ENCODE measurements at regions not wholly inside any gene's neighbourhood (a gene's known extent, or its start where the extent isn't known, plus 50 kb on each side); places are given as distances from the start of the nearest gene placed in this dataset.

DNA sequence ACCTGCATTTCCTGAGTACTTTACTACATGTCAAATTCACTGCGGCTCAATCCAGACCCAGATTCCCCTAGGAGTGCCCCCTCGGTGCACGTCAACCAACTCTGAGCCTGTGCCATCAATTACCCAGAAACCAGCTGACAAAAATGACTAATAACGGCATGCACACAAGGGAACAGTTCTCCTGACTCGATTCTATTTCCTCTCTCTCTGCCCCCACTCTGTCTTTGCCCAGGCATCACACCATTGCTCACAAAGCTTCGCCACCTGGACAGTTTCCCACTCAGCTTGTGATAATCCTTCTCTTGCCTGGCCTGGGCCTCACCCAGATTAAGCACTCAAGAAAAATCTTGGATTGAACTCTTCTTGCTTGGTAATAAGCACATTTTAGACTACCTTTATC lies 115.3 kb upstream of the NDUFV2 start:
- Histone ChIP-seq H3K4me1 (ENCODE audit: control insufficient read depth, insufficient read depth, low read length) (no peaks in the 10 kb centered on the region), H3K27ac (ENCODE audit: extremely low read depth, low read depth, low read length) (no peak overlapping the region), H3K9me3 (ENCODE audit: control insufficient read depth, insufficient read depth, low read depth, low read length) (no peaks in the 10 kb centered on the region), H3K4me3 (ENCODE audit: low read depth, low read length) (no peak overlapping the region), H3K36me3 (ENCODE audit: control insufficient read depth in 2 of 2, insufficient read depth in 1 of 2, low read length in 2 of 2) (no peaks in the 10 kb centered on the region)
- ChIA-PET POLR2A (no interaction called here), CTCF (interaction anchor here (0.7 to 5.6 kb wide), 31 partner anchors 8 to 1197 kb away, joined by 3 to 98 read pairs (median 5); no protein-coding TSS in a partner anchor)
- TF ChIP-seq KLF10 (tag by site-specific recombination; IDR thresholded peaks at IDR 0.05) (no peak), ZNF621 (tag by site-specific recombination; IDR thresholded peaks at IDR 0.05) (no peak)

DNA sequence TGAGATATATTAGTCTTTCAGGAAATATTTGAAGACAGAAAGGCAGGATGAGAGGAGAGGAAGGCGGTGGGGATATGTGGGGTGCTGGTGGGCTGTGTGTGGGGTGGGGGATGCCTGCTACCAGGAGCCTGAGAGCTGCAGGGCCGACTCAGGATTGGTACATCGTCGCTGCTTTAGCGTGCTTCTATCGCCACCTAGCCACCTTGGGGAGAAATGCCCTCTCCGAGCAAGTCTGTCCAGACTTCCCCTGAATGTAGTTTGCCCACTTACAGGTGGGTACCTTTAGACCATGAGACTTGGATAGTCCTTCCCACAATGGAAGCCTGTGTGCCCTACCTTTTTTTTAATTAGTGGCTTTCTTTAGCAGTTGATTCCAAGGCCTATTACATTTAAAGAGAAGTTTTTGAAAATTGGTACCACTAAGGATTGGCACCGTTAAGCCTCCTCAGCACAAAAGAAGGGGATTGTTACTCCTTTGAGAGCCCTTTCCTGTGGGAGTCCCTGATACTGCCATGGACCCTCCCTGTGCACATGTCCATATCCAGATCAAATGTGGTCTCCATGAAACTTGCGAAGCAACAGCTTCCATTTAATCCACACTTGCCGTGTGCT lies 114.1 kb upstream of the NDUFV2 start:
- Histone ChIP-seq H3K4me3 (ENCODE audit: low read depth, low read length) (no peak overlapping the region), H3K4me1 (ENCODE audit: control insufficient read depth, insufficient read depth, low read length) (no peaks in the 10 kb centered on the region), H3K36me3 (ENCODE audit: control insufficient read depth in 2 of 2, insufficient read depth in 1 of 2, low read length in 2 of 2) (no peaks in the 10 kb centered on the region), H3K9me3 (ENCODE audit: control insufficient read depth, insufficient read depth, low read depth, low read length) (no peaks in the 10 kb centered on the region), H3K27ac (ENCODE audit: extremely low read depth, low read depth, low read length) (no peak overlapping the region)
- TF ChIP-seq ZBTB48 (tag by site-specific recombination; IDR thresholded peaks at IDR 0.05) (no peak), ZNF623 (tag by site-specific recombination; IDR thresholded peaks at IDR 0.05) (no peak), ZNF48 (tag by site-specific recombination; IDR thresholded peaks at IDR 0.05) (no peak), ZSCAN30 (tag by site-specific recombination; IDR thresholded peaks at IDR 0.05) (0 out of 2 replicates have a peak, but pooled peaks have one; percentile 26), ZNF792 (tag by site-specific recombination; IDR thresholded peaks at IDR 0.05) (no peak), HOXC10 (CRISPR knock-in tag; IDR thresholded peaks at IDR 0.05) (no peak), ZNF335 (tag by site-specific recombination; conservative IDR thresholded peaks at IDR 0.05) (no peak), ZNF394 (tag by site-specific recombination; IDR thresholded peaks at IDR 0.05; ENCODE audit: borderline replicate concordance) (no peak), ZNF654 (tag by site-specific recombination; IDR thresholded peaks at IDR 0.05; ENCODE audit: low read depth) (peak; percentile 68), ZNF138 (tag by site-specific recombination; IDR thresholded peaks at IDR 0.05; ENCODE audit: borderline replicate concordance) (no peak)
- TF ChIP-seq, protein P1, sequence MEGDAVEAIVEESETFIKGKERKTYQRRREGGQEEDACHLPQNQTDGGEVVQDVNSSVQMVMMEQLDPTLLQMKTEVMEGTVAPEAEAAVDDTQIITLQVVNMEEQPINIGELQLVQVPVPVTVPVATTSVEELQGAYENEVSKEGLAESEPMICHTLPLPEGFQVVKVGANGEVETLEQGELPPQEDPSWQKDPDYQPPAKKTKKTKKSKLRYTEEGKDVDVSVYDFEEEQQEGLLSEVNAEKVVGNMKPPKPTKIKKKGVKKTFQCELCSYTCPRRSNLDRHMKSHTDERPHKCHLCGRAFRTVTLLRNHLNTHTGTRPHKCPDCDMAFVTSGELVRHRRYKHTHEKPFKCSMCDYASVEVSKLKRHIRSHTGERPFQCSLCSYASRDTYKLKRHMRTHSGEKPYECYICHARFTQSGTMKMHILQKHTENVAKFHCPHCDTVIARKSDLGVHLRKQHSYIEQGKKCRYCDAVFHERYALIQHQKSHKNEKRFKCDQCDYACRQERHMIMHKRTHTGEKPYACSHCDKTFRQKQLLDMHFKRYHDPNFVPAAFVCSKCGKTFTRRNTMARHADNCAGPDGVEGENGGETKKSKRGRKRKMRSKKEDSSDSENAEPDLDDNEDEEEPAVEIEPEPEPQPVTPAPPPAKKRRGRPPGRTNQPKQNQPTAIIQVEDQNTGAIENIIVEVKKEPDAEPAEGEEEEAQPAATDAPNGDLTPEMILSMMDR (tag by site-specific recombination; IDR thresholded peaks at IDR 0.05): peak; percentile 78
- TF ChIP-seq, protein P2, sequence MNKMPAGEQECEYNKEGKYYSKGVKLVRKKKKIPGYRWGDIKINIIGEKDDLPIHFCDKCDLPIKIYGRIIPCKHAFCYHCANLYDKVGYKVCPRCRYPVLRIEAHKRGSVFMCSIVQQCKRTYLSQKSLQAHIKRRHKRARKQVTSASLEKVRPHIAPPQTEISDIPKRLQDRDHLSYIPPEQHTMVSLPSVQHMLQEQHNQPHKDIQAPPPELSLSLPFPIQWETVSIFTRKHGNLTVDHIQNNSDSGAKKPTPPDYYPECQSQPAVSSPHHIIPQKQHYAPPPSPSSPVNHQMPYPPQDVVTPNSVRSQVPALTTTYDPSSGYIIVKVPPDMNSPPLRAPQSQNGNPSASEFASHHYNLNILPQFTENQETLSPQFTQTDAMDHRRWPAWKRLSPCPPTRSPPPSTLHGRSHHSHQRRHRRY (tag by site-specific recombination; IDR thresholded peaks at IDR 0.05): no peak
- ChIA-PET CTCF (interaction anchor here (0.5 to 5.6 kb wide), 65 partner anchors 8 to 1847 kb away, joined by 3 to 98 read pairs (median 4); no protein-coding TSS in a partner anchor), POLR2A (interaction anchor here (0.5 kb wide), 1 partner anchor 27 kb away, joined by 3 read pairs; no protein-coding TSS in a partner anchor)

DNA sequence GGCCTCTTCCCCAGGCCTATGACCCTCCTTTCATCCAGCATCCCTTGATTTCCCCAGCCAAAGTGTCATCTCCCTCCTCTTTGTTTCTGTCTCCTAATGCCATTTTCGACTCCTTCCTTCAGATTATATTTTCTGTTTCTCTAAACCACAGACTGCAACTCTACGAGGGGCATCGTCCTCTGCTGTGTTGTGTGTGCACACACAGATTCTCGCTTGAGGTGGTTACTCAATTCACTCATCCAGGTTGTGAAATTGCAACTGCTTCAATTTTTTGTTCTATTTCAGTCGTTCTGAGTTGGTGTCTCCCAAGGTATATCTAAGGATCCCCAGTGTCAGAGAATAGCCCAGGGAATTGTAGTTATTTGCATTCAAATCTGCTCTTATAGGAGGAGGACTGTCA lies 113.5 kb upstream of the NDUFV2 start:
- no peak overlapping the region for H3K4me3 ChIP-seq (ENCODE audit: low read depth, low read length)
- ChIA-PET POLR2A (no interaction called here), CTCF (interaction anchor here (0.6 to 5.6 kb wide), 13 partner anchors 10 to 1344 kb away, joined by 3 to 98 read pairs (median 5); no protein-coding TSS in a partner anchor)
- H3K36me3 ChIP-seq (ENCODE audit: control insufficient read depth in 2 of 2, insufficient read depth in 1 of 2, low read length in 2 of 2): no peaks in the 10 kb centered on the region
- no peaks in the 10 kb centered on the region for H3K9me3 ChIP-seq (ENCODE audit: control insufficient read depth, insufficient read depth, low read depth, low read length)
- H3K4me1 ChIP-seq (ENCODE audit: control insufficient read depth, insufficient read depth, low read length): no peaks in the 10 kb centered on the region
- H3K27ac ChIP-seq (ENCODE audit: extremely low read depth, low read depth, low read length): no peak overlapping the region
- TF ChIP-seq ZNF184 (tag by site-specific recombination; IDR thresholded peaks at IDR 0.05): no peak
- no peak for TF ChIP-seq ZNF521 (tag by site-specific recombination; IDR thresholded peaks at IDR 0.05)
- TF ChIP-seq ZNF776 (tag by site-specific recombination; IDR thresholded peaks at IDR 0.05; ENCODE audit: borderline replicate concordance): no peak
- TF ChIP-seq ZNF274 (IDR thresholded peaks at IDR 0.05; ENCODE audit: low read length): no peak
- TF ChIP-seq ZNF274 (tag by site-specific recombination; IDR thresholded peaks at IDR 0.05; ENCODE audit: borderline replicate concordance): no peak
- no peak for TF ChIP-seq TRIM28 (IDR thresholded peaks at IDR 0.05; ENCODE audit: borderline replicate concordance, low read length)
- TF ChIP-seq ZNF23 (tag by site-specific recombination; IDR thresholded peaks at IDR 0.05; ENCODE audit: borderline replicate concordance): no peak
- no peak for TF ChIP-seq MEIS1 (CRISPR knock-in tag; IDR thresholded peaks at IDR 0.05; ENCODE audit: borderline replicate concordance)
- TF ChIP-seq ZXDB (tag by site-specific recombination; IDR thresholded peaks at IDR 0.05): no peak
- TF ChIP-seq ZNF843 (tag by site-specific recombination; IDR thresholded peaks at IDR 0.05): no peak
- no peak for TF ChIP-seq ZNF211 (tag by site-specific recombination; IDR thresholded peaks at IDR 0.05; ENCODE audit: low read depth)
- no peak for TF ChIP-seq ZNF548 (tag by site-specific recombination; IDR thresholded peaks at IDR 0.05)
- TF ChIP-seq, protein P3, sequence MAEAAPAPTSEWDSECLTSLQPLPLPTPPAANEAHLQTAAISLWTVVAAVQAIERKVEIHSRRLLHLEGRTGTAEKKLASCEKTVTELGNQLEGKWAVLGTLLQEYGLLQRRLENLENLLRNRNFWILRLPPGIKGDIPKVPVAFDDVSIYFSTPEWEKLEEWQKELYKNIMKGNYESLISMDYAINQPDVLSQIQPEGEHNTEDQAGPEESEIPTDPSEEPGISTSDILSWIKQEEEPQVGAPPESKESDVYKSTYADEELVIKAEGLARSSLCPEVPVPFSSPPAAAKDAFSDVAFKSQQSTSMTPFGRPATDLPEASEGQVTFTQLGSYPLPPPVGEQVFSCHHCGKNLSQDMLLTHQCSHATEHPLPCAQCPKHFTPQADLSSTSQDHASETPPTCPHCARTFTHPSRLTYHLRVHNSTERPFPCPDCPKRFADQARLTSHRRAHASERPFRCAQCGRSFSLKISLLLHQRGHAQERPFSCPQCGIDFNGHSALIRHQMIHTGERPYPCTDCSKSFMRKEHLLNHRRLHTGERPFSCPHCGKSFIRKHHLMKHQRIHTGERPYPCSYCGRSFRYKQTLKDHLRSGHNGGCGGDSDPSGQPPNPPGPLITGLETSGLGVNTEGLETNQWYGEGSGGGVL (tag by site-specific recombination; IDR thresholded peaks at IDR 0.05): no peak
- TF ChIP-seq ZNF747 (tag by site-specific recombination; IDR thresholded peaks at IDR 0.05): no peak
- TF ChIP-seq ZNF311 (tag by site-specific recombination; IDR thresholded peaks at IDR 0.05; ENCODE audit: borderline replicate concordance): no peak
